DND-41 (cell line): ENCODE measurements at regions not wholly inside any gene's neighbourhood (a gene's known extent, or its start where the extent isn't known, plus 50 kb on each side); places are given as distances from the start of the nearest gene placed in this dataset.
"Not testable (repeated sequence)": the region's sequence is repeated elsewhere in the genome, so short reads cannot be mapped to it uniquely, and the experiment has no call there.

ENCODE experiments used
- ATAC-seq: fragments of 200-7000 bp; cut with Tn5 transposase; 3 replicates; pipeline ENCODE4 v1.9.1; 2021; ENCODE audit warnings: low read depth; ENCODE audit not compliant: insufficient read depth
- DNase-seq: peaks from one replicate; pipeline ENCODE4 v3.0.0-alpha.2; 2020
- H2AFZ ChIP-seq: 2 replicates; pipeline ENCODE4 v1.6.0; 2012; ENCODE audit warnings: low read depth, low read length
- H3K27ac ChIP-seq: 2 replicates; pipeline ENCODE4 v1.5.1; 2012; ENCODE audit warnings: low read length, inconsistent platforms
- H3K27me3 ChIP-seq: fragments of 200-600 bp; sonication (generic); 2 replicates; pipeline ENCODE4 v1.6.0; 2012; ENCODE audit warnings: low read length, mild to moderate bottlenecking, inconsistent platforms; ENCODE audit not compliant: insufficient read depth, poor library complexity
- H3K36me3 ChIP-seq: 2 replicates; pipeline ENCODE4 v1.5.1; 2012; ENCODE audit warnings: low read length, inconsistent platforms; ENCODE audit not compliant: insufficient read depth
- H3K4me1 ChIP-seq: 2 replicates; pipeline ENCODE4 v1.5.1; 2012; ENCODE audit warnings: mild to moderate bottlenecking, low read length; ENCODE audit not compliant: insufficient read depth
- H3K4me2 ChIP-seq: 2 replicates; pipeline ENCODE4 v1.6.0; 2012; ENCODE audit warnings: mild to moderate bottlenecking, moderate library complexity, low read length, inconsistent platforms; ENCODE audit not compliant: insufficient read depth
- H3K4me3 ChIP-seq, 2 experiments: fragments of 200-600 bp in 1 of 2; shearing (Covaris generic) in 1 of 2; 2 replicates each; pipeline ENCODE4 v1.5.1; 2012 to 2016; ENCODE audit warnings: inconsistent platforms in 2 of 2, low read length in 2 of 2, mild to moderate bottlenecking in 2 of 2, low read depth in 1 of 2, moderate library complexity in 1 of 2
- H3K79me2 ChIP-seq: 2 replicates; pipeline ENCODE4 v1.6.0; 2012; ENCODE audit warnings: low read length, inconsistent platforms; ENCODE audit not compliant: insufficient read depth
- H3K9ac ChIP-seq: 2 replicates; pipeline ENCODE4 v1.6.0; 2012; ENCODE audit warnings: low read depth, mild to moderate bottlenecking, inconsistent platforms, low read length, moderate library complexity
- H3K9me3 ChIP-seq: 2 replicates; pipeline ENCODE4 v1.5.1; 2012; ENCODE audit warnings: low read length, moderate library complexity, mild to moderate bottlenecking, inconsistent platforms; ENCODE audit not compliant: insufficient read depth, severe bottlenecking
- H4K20me1 ChIP-seq: 2 replicates; pipeline ENCODE4 v1.6.0; 2012; ENCODE audit warnings: low read length; ENCODE audit not compliant: insufficient read depth
- CTCF ChIP-seq: IDR thresholded peaks from 2 replicates; pipeline ENCODE4 v1.5.1; 2012; ENCODE audit warnings: borderline replicate concordance, low read length, moderate library complexity, mild to moderate bottlenecking; ENCODE audit not compliant: poor library complexity, severe bottlenecking; ENCODE audit errors: extremely low read depth
- EZH2 ChIP-seq: IDR thresholded peaks from 3 replicates; pipeline ENCODE4 v1.6.1; 2012; ENCODE audit warnings: borderline replicate concordance, low read depth, mild to moderate bottlenecking, moderate library complexity, low read length, inconsistent platforms; ENCODE audit not compliant: severe bottlenecking

GRCh38 chr5:112491257-112491656, 72.2 kb upstream of the EPB41L4A start:
- Histone ChIP-seq H3K27me3 (no peaks in the 10 kb centered on the region), H3K4me1 (no peaks in the 10 kb centered on the region), H2AFZ (no peak overlapping the region), H3K9ac (no peak overlapping the region), H3K4me3 (no peak overlapping the region), H3K4me2 (no peak overlapping the region), H3K36me3 (no peaks in the 10 kb centered on the region), H3K27ac (no peak overlapping the region), H3K79me2 (no peaks in the 10 kb centered on the region), H4K20me1 (no peaks in the 10 kb centered on the region), H3K9me3 (no peaks in the 10 kb centered on the region)
- no peak for ATAC-seq
- DNase-seq = no peak
- TF ChIP-seq CTCF = peak; percentile 50
- TF ChIP-seq EZH2 = no peak

- Histone ChIP-seq H3K4me3 (no peak overlapping the region), H3K4me1 (no peaks in the 10 kb centered on the region), H3K4me2 (no peak overlapping the region), H3K79me2 (no peaks in the 10 kb centered on the region), H3K27ac (no peak overlapping the region), H2AFZ (no peak overlapping the region), H3K9me3 (no peaks in the 10 kb centered on the region), H3K36me3 (no peaks in the 10 kb centered on the region), H3K27me3 (no peaks in the 10 kb centered on the region), H3K9ac (no peak overlapping the region), H4K20me1 (no peaks in the 10 kb centered on the region)
- TF ChIP-seq EZH2 (no peak), CTCF (peak; percentile 72)
- peak; percentile 54 for DNase-seq
- peak; percentile 92 for ATAC-seq
These were observed 73.2 kb upstream of the EPB41L4A start for GRCh38 chr5:112492291-112492690.

- not testable (repeated sequence) for H3K27ac ChIP-seq, H3K4me3 ChIP-seq, H3K36me3 ChIP-seq, H3K4me1 ChIP-seq, ATAC-seq, H3K4me2 ChIP-seq, H4K20me1 ChIP-seq, H2AFZ ChIP-seq, H3K27me3 ChIP-seq, H3K9me3 ChIP-seq, DNase-seq, H3K79me2 ChIP-seq, H3K9ac ChIP-seq
These were observed 84.8 kb upstream of the EPB41L4A start for GRCh38 chr5:112503749-112504501.

GRCh38 chr5:112509097-112509496, 90.0 kb upstream of the EPB41L4A start:
- H3K27ac ChIP-seq, ATAC-seq, H3K4me3 ChIP-seq, H3K9me3 ChIP-seq, H3K9ac ChIP-seq, H2AFZ ChIP-seq, H3K79me2 ChIP-seq, H4K20me1 ChIP-seq, H3K27me3 ChIP-seq, H3K36me3 ChIP-seq, DNase-seq, H3K4me1 ChIP-seq, H3K4me2 ChIP-seq: not testable (repeated sequence)
